Sigmoid colon (tissue), 4 donors: ENCODE measurements at regions not wholly inside any gene's neighbourhood (a gene's known extent, or its start where the extent isn't known, plus 50 kb on each side); places are given as distances from the start of the nearest gene placed in this dataset.

Experiments
- EP300 ChIP-seq, 4 donors: sonication (generic); formaldehyde crosslinking; IDR thresholded peaks; one replicate each; pipeline ENCODE4 v1.6.1; 2017; ENCODE audit warnings: antibody characterized with exemption in 4 of 4
- POLR2A ChIP-seq, 2 donors: fragments of 450-650 bp; IDR thresholded peaks; one replicate each; pipeline ENCODE4 v1.6.1; 2016; ENCODE audit warnings: antibody characterized with exemption in 2 of 2, mild to moderate bottlenecking in 2 of 2, moderate library complexity in 2 of 2
- POLR2AphosphoS5 ChIP-seq, 4 donors: sonication (generic); formaldehyde crosslinking; IDR thresholded peaks; one replicate each; pipeline ENCODE4 v1.6.1; 2017; ENCODE audit warnings: antibody characterized with exemption in 4 of 4
- TF ChIP-seq, protein P1 (sequence below), 4 experiments: fragments of 450-650 bp in 3 of 4; fragments of 200-600 bp in 1 of 4; IDR thresholded peaks; one replicate each; pipeline ENCODE4 v1.5.1; 2016 to 2019; ENCODE audit warnings: antibody characterized with exemption in 4 of 4, mild to moderate bottlenecking in 3 of 4, moderate library complexity in 2 of 4

DNA sequence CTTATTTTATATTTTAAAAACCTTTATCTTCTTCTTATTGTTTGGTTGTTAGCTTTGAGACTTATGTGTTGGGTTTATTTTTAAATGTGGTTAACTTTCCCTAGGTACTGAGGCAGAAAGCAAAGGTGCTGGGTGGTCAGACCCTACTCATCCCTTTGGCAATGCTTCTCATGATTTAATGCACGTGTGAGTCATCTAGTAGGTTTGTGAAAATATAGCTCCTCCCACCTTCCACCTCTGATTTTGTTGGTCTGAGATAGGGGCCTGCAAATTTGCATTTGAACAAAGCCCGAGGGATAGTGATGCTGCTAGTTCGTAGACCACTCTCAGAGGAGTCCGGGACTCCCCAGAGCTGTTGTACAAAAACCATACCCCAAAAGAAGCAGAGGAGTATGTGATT lies 771.3 kb upstream of the ARGLU1 start:
- TF ChIP-seq POLR2A (IDR thresholded peaks at IDR 0.05) (no peak), POLR2AphosphoS5 (IDR thresholded peaks at IDR 0.05) (no peak), EP300 (IDR thresholded peaks at IDR 0.05) (no peak)
- TF ChIP-seq, protein P1, sequence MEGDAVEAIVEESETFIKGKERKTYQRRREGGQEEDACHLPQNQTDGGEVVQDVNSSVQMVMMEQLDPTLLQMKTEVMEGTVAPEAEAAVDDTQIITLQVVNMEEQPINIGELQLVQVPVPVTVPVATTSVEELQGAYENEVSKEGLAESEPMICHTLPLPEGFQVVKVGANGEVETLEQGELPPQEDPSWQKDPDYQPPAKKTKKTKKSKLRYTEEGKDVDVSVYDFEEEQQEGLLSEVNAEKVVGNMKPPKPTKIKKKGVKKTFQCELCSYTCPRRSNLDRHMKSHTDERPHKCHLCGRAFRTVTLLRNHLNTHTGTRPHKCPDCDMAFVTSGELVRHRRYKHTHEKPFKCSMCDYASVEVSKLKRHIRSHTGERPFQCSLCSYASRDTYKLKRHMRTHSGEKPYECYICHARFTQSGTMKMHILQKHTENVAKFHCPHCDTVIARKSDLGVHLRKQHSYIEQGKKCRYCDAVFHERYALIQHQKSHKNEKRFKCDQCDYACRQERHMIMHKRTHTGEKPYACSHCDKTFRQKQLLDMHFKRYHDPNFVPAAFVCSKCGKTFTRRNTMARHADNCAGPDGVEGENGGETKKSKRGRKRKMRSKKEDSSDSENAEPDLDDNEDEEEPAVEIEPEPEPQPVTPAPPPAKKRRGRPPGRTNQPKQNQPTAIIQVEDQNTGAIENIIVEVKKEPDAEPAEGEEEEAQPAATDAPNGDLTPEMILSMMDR (IDR thresholded peaks at IDR 0.05) = no peak
